HG03565 (cell line): ENCODE measurements at regions not wholly inside any gene's neighbourhood (a gene's known extent, or its start where the extent isn't known, plus 50 kb on each side); places are given as distances from the start of the nearest gene placed in this dataset.
"Not testable (repeated sequence)": the region's sequence is repeated elsewhere in the genome, so short reads cannot be mapped to it uniquely, and the experiment has no call there.

ENCODE experiments used
- ATAC-seq: cut with Tn5 transposase; IDR thresholded peaks from one replicate; pipeline ENCODE4 v1.9.1; 2021; ENCODE audit warnings: mild to moderate bottlenecking, moderate library complexity; ENCODE audit not compliant: unreplicated experiment

GRCh38 chr7:20839196-20839735 is 52.6 kb upstream of the SP8 start:
- no peak for ATAC-seq

- ATAC-seq: no peak
Measured at GRCh38 chr7:20839987-20840386, 53.3 kb upstream of the SP8 start.

- ATAC-seq: no peak
Measured at GRCh38 chr7:20846791-20847190, 60.1 kb upstream of the SP8 start.

- ATAC-seq: no peak
Measured at GRCh38 chr7:20858951-20859350, 72.3 kb upstream of the SP8 start.

- no peak for ATAC-seq
Measured at GRCh38 chr7:20861468-20861867, 74.8 kb upstream of the SP8 start.

GRCh38 chr7:20862554-20862953 is 75.9 kb upstream of the SP8 start:
- ATAC-seq: no peak

GRCh38 chr7:20864221-20864620 is 77.5 kb upstream of the SP8 start:
- ATAC-seq: no peak

GRCh38 chr7:20865684-20866083 is 79.0 kb upstream of the SP8 start:
- no peak for ATAC-seq

- ATAC-seq: no peak
Measured at GRCh38 chr7:20870977-20871376, 84.3 kb upstream of the SP8 start.

- ATAC-seq: no peak
Measured at GRCh38 chr7:20892776-20893175, 106.1 kb upstream of the SP8 start.

- no peak for ATAC-seq
Measured at GRCh38 chr7:20894806-20895205, 108.1 kb upstream of the SP8 start.

GRCh38 chr7:20895563-20895962 is 108.9 kb upstream of the SP8 start:
- no peak for ATAC-seq

- no peak for ATAC-seq
Measured at GRCh38 chr7:20896996-20897395, 110.3 kb upstream of the SP8 start.

- ATAC-seq: no peak
Measured at GRCh38 chr7:20906801-20907453, 120.2 kb upstream of the SP8 start.

- ATAC-seq: no peak
Measured at GRCh38 chr7:20911081-20911480, 124.4 kb upstream of the SP8 start.

GRCh38 chr7:20913853-20914252 is 127.2 kb upstream of the SP8 start:
- ATAC-seq: no peak

GRCh38 chr7:20916311-20916710 is 129.6 kb upstream of the SP8 start:
- ATAC-seq: no peak

- ATAC-seq: no peak
Measured at GRCh38 chr7:20917603-20918002, 130.9 kb upstream of the SP8 start.

- ATAC-seq: no peak
Measured at GRCh38 chr7:20918156-20918555, 131.5 kb upstream of the SP8 start.

GRCh38 chr7:20927178-20927577 is 140.5 kb upstream of the SP8 start:
- ATAC-seq: not testable (repeated sequence)

- ATAC-seq: no peak
Measured at GRCh38 chr7:20927976-20928375, 141.3 kb upstream of the SP8 start.

- ATAC-seq: no peak
Measured at GRCh38 chr7:20929199-20929598, 142.5 kb upstream of the SP8 start.

GRCh38 chr7:20931739-20932138 is 145.1 kb upstream of the SP8 start:
- no peak for ATAC-seq
